ENCODE measurements at regions not wholly inside any gene's neighbourhood (a gene's known extent, or its start where the extent isn't known, plus 50 kb on each side); places are given as distances from the start of the nearest gene placed in this dataset.

- no peak for DNase-seq
- CTCF ChIA-PET, result no interaction called here
- POLR2A ChIA-PET, result no interaction called here
- Histone ChIP-seq H3K9me3 (ENCODE audit: control insufficient read depth in 1 of 2, insufficient read depth in 1 of 2, low read length in 2 of 2) (no peaks in the 10 kb centered on the region), H3K27me3 (ENCODE audit: control insufficient read depth in 1 of 2, insufficient read depth in 2 of 2, low read length in 2 of 2) (peaks cover 0 to 14% of the 10 kb centered on the region in 2 experiments), H3K27ac (ENCODE audit: low read depth in 1 of 2, low read length in 2 of 2) (no peak overlapping the region), H3K4me3 (ENCODE audit: low read length) (no peak overlapping the region), H3K4me1 (ENCODE audit: insufficient read depth, low read length) (no peaks in the 10 kb centered on the region), H3K36me3 (ENCODE audit: insufficient read depth, low read length) (no peaks in the 10 kb centered on the region)
- Mint-ChIP-seq H3K4me3 (no peak overlapping the region), H3K9me3 (no peaks in the 10 kb centered on the region), H3K27ac (no peak overlapping the region), H3K27me3 (peaks cover 47% of the 10 kb centered on the region), H3K4me1 (ENCODE audit: low read depth) (no peaks in the 10 kb centered on the region), H3K36me3 (ENCODE audit: low read depth) (no peaks in the 10 kb centered on the region)
- ATAC-seq (ENCODE audit: poor library complexity), result no peak
- no peak for TF ChIP-seq CTCF (IDR thresholded peaks at IDR 0.05)
- intact Hi-C loops (cut with DNase I, micrococcal nuclease), result no loop called here
Measured at GRCh38 chr2:226358688-226359087, 440.9 kb downstream of the IRS1 start.

- Mint-ChIP-seq H3K27ac (no peak overlapping the region), H3K27me3 (peaks cover 43% of the 10 kb centered on the region), H3K9me3 (no peaks in the 10 kb centered on the region), H3K4me3 (no peak overlapping the region), H3K4me1 (ENCODE audit: low read depth) (no peaks in the 10 kb centered on the region), H3K36me3 (ENCODE audit: low read depth) (no peaks in the 10 kb centered on the region)
- TF ChIP-seq CTCF (IDR thresholded peaks at IDR 0.05), result no peak
- intact Hi-C loops (cut with DNase I, micrococcal nuclease), result no loop called here
- Histone ChIP-seq H3K27ac (ENCODE audit: low read depth in 1 of 2, low read length in 2 of 2) (no peak overlapping the region), H3K4me1 (ENCODE audit: insufficient read depth, low read length) (no peaks in the 10 kb centered on the region), H3K9me3 (ENCODE audit: control insufficient read depth in 1 of 2, insufficient read depth in 1 of 2, low read length in 2 of 2) (no peaks in the 10 kb centered on the region), H3K36me3 (ENCODE audit: insufficient read depth, low read length) (no peaks in the 10 kb centered on the region), H3K27me3 (ENCODE audit: control insufficient read depth in 1 of 2, insufficient read depth in 2 of 2, low read length in 2 of 2) (peaks cover 0 to 14% of the 10 kb centered on the region in 2 experiments), H3K4me3 (ENCODE audit: low read length) (no peak overlapping the region)
- no peak for DNase-seq
- ATAC-seq (ENCODE audit: poor library complexity), result no peak
- ChIA-PET POLR2A (no interaction called here), CTCF (interaction anchor here (0.8 kb wide), 1 partner anchor 10 kb away, joined by 3 read pairs; no protein-coding TSS in a partner anchor)
Measured at GRCh38 chr2:226357816-226358215, 441.8 kb downstream of the IRS1 start.

GRCh38 chr2:226355600-226355999, 444.0 kb downstream of the IRS1 start:
- H3K9me3 Mint-ChIP-seq, result no peaks in the 10 kb centered on the region
- H3K36me3 ChIP-seq (ENCODE audit: insufficient read depth, low read length), result no peaks in the 10 kb centered on the region
- H3K4me3 Mint-ChIP-seq, result no peak overlapping the region
- peaks cover 30% of the 10 kb centered on the region for H3K27me3 Mint-ChIP-seq
- no peaks in the 10 kb centered on the region for H3K4me1 ChIP-seq (ENCODE audit: insufficient read depth, low read length)
- H3K27ac Mint-ChIP-seq, result no peak overlapping the region
- ChIA-PET POLR2A (no interaction called here), CTCF (no interaction called here)
- ATAC-seq (ENCODE audit: poor library complexity), result no peak
- intact Hi-C loops (cut with DNase I, micrococcal nuclease), result no loop called here
- no peaks in the 10 kb centered on the region for H3K9me3 ChIP-seq (ENCODE audit: control insufficient read depth in 1 of 2, insufficient read depth in 1 of 2, low read length in 2 of 2)
- TF ChIP-seq CTCF (IDR thresholded peaks at IDR 0.05), result no peak
- DNase-seq, result no peak
- no peaks in the 10 kb centered on the region for H3K36me3 Mint-ChIP-seq (ENCODE audit: low read depth)
- peaks cover 0 to 14% of the 10 kb centered on the region in 2 experiments for H3K27me3 ChIP-seq (ENCODE audit: control insufficient read depth in 1 of 2, insufficient read depth in 2 of 2, low read length in 2 of 2)
- H3K4me3 ChIP-seq (ENCODE audit: low read length), result no peak overlapping the region
- no peak overlapping the region for H3K27ac ChIP-seq (ENCODE audit: low read depth in 1 of 2, low read length in 2 of 2)
- no peaks in the 10 kb centered on the region for H3K4me1 Mint-ChIP-seq (ENCODE audit: low read depth)
